ENCODE measurements at regions not wholly inside any gene's neighbourhood (a gene's known extent, or its start where the extent isn't known, plus 50 kb on each side); places are given as distances from the start of the nearest gene placed in this dataset.

DNA sequence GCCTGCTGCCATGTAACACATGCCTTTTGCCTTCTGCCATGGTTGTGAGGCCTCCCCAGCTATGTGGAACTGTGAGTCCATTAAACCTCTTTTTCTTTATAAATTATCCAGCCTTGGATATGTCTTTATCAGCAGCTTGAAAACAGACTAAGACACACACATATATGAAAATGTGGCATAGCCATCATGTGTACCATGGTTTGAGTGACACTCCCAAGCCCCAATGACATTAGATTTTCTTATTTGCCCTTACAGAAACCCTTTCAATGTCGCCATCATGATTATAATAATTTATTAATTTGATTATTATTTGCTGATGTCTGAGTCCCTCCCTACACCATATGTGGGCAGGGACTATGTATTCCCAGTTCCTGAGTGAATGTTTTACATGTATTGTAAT lies 63.5 kb upstream of the FGGY start:
- Histone ChIP-seq H3K27me3 (replicated peaks; ENCODE audit: insufficient read depth, low read depth, low read length, poor library complexity) (peaks cover 11% of the 10 kb centered on the region), H3K36me3 (ENCODE audit: insufficient read depth, low read length, poor library complexity, severe bottlenecking) (no peaks in the 10 kb centered on the region), H3K9me3 (ENCODE audit: low read depth, low read length, poor library complexity, severe bottlenecking) (no peaks in the 10 kb centered on the region), H3K27ac (ENCODE audit: low read depth, low read length, poor library complexity, severe bottlenecking) (no peak overlapping the region), H3K4me1 (ENCODE audit: insufficient read depth, low read length, poor library complexity, severe bottlenecking) (no peaks in the 10 kb centered on the region), H3K4me3 (ENCODE audit: low read depth, low read length, poor library complexity, severe bottlenecking) (no peak overlapping the region)
- intact Hi-C loops (cut with micrococcal nuclease; ENCODE audit: unreplicated experiment) = no loop called here
- no peak for TF ChIP-seq CTCF (conservative IDR thresholded peaks at IDR 0.05; ENCODE audit: low read depth, low read length)
- no peak for TF ChIP-seq EZH2 (IDR thresholded peaks at IDR 0.05; ENCODE audit: borderline replicate concordance, low read depth, low read length, poor library complexity, severe bottlenecking)
- no peak for DNase-seq (ENCODE audit: low spot score)
- ChIA-PET CTCF (no interaction called here), POLR2A (ENCODE audit: low non-redundant PET) (no interaction called here)
- no TSS peak for BruUV-seq (replicated peaks)

DNA sequence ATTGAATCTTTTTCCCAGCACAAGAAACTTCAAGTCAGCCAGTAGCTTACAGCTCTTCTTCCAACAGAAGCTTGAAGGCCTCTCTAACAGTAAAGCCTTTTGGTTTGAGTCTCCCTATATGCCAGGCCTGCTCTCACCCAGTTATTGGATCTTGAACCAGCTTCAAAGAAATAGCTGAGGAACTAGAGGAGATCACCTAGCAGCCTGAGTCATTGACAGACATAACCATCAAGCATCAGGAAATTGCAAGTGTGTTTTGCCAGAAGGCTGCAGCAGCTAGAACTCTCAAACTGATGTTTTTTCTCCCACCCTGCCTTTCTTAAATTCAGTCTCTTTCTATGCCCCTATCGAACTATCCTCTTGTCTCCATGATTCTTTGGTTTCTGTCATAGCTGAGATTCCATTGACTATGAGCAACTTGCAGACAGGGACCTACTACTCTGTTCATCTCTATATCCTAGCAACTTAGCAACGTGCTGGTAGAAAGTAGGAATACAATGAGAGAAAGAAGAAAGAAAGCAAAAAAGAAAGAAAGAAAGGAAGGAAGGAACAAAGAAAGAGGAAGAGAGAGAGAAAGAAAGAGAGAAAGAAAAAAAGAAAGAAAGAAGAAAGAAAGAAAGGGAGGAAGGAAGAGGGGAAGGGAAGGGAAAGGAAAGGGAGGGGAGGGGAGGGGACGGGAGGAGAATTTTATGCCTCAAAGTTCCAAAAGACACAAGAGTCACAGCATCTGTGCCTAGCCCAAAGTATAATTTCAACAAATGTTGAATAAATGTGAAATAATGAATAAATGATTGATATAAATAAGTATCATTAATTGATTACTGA lies 60.0 kb upstream of the FGGY start:
- no TSS peak for BruUV-seq (replicated peaks)
- no peaks in the 10 kb centered on the region for H3K36me3 ChIP-seq (ENCODE audit: insufficient read depth, low read length, poor library complexity, severe bottlenecking)
- intact Hi-C loops (cut with micrococcal nuclease; ENCODE audit: unreplicated experiment) = no loop called here
- peaks cover 42% of the 10 kb centered on the region for H3K27me3 ChIP-seq (replicated peaks; ENCODE audit: insufficient read depth, low read depth, low read length, poor library complexity)
- CTCF ChIA-PET = no interaction called here
- POLR2A ChIA-PET (ENCODE audit: low non-redundant PET) = no interaction called here
- no peak overlapping the region for H3K27ac ChIP-seq (ENCODE audit: low read depth, low read length, poor library complexity, severe bottlenecking)
- H3K4me3 ChIP-seq (ENCODE audit: low read depth, low read length, poor library complexity, severe bottlenecking) = no peak overlapping the region
- H3K4me1 ChIP-seq (ENCODE audit: insufficient read depth, low read length, poor library complexity, severe bottlenecking) = no peaks in the 10 kb centered on the region
- no peak for DNase-seq (ENCODE audit: low spot score)
- H3K9me3 ChIP-seq (ENCODE audit: low read depth, low read length, poor library complexity, severe bottlenecking) = no peaks in the 10 kb centered on the region
- TF ChIP-seq EZH2 (IDR thresholded peaks at IDR 0.05; ENCODE audit: borderline replicate concordance, low read depth, low read length, poor library complexity, severe bottlenecking) (no peak), CTCF (conservative IDR thresholded peaks at IDR 0.05; ENCODE audit: low read depth, low read length) (no peak)

GRCh38 chr1:59237900-59238299 lies 59.0 kb upstream of the FGGY start:
- CTCF ChIA-PET = no interaction called here

More at GRCh38 chr1:59237900-59238299, 59.0 kb upstream of the FGGY start:
- POLR2A ChIA-PET (ENCODE audit: low non-redundant PET) = no interaction called here
- no peaks in the 10 kb centered on the region for H3K36me3 ChIP-seq (ENCODE audit: insufficient read depth, low read length, poor library complexity, severe bottlenecking)
- no peaks in the 10 kb centered on the region for H3K4me1 ChIP-seq (ENCODE audit: insufficient read depth, low read length, poor library complexity, severe bottlenecking)
- peaks cover 50% of the 10 kb centered on the region for H3K27me3 ChIP-seq (replicated peaks; ENCODE audit: insufficient read depth, low read depth, low read length, poor library complexity)
- intact Hi-C loops (cut with micrococcal nuclease; ENCODE audit: unreplicated experiment) = no loop called here
- TF ChIP-seq CTCF (conservative IDR thresholded peaks at IDR 0.05; ENCODE audit: low read depth, low read length) (no peak), EZH2 (IDR thresholded peaks at IDR 0.05; ENCODE audit: borderline replicate concordance, low read depth, low read length, poor library complexity, severe bottlenecking) (no peak)
- no peak for DNase-seq (ENCODE audit: low spot score)
- BruUV-seq (replicated peaks) = no TSS peak
- H3K4me3 ChIP-seq (ENCODE audit: low read depth, low read length, poor library complexity, severe bottlenecking) = no peak overlapping the region
- no peaks in the 10 kb centered on the region for H3K9me3 ChIP-seq (ENCODE audit: low read depth, low read length, poor library complexity, severe bottlenecking)
- H3K27ac ChIP-seq (ENCODE audit: low read depth, low read length, poor library complexity, severe bottlenecking) = no peak overlapping the region

Data from A673 (cell line).